ENCODE measurements at regions not wholly inside any gene's neighbourhood (a gene's known extent, or its start where the extent isn't known, plus 50 kb on each side); places are given as distances from the start of the nearest gene placed in this dataset.
"Not testable (repeated sequence)": the region's sequence is repeated elsewhere in the genome, so short reads cannot be mapped to it uniquely, and the experiment has no call there.

- H3K9me3 Mint-ChIP-seq, DNase-seq, H3K4me1 Mint-ChIP-seq, CTCF ChIA-PET, H3K4me3 Mint-ChIP-seq, H3K36me3 Mint-ChIP-seq, H3K27ac Mint-ChIP-seq, H3K27me3 Mint-ChIP-seq: not testable (repeated sequence)
Observed at GRCh38 chr21:5121849-5122248, 5399.5 kb upstream of the TPTE start.

- H3K27ac Mint-ChIP-seq, H3K36me3 Mint-ChIP-seq, H3K4me3 Mint-ChIP-seq, H3K4me1 Mint-ChIP-seq, H3K9me3 Mint-ChIP-seq, CTCF ChIA-PET, H3K27me3 Mint-ChIP-seq: not testable (repeated sequence)
- peak; percentile 87 for DNase-seq
Observed at GRCh38 chr21:5123655-5124054, 5397.7 kb upstream of the TPTE start.

DNA sequence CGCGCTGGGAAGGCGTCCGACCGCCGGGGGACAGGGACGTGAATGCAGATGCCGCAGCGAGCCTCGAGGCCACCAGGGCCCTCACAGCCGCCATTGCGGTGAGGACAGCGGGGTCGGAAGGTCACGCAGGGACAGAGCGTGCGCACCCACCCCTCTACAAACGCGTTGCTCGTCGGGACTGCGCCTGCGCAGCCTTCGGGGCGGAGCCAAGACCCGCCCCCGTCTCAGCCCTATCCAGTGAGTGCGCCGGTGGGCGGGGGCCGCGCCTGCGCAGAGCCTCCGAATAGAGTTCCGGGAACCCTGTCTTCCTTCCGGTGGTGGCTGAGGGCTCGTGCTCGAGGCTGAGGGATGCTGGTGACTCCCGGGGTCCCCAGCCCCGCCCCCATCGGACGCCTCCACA lies 5393.1 kb upstream of the TPTE start:
- H3K27me3 Mint-ChIP-seq, CTCF ChIA-PET, H3K36me3 Mint-ChIP-seq, H3K9me3 Mint-ChIP-seq, H3K4me1 Mint-ChIP-seq, H3K27ac Mint-ChIP-seq: not testable (repeated sequence)
- H3K4me3 Mint-ChIP-seq, result peak overlapping the region; percentile 57
- peak; percentile 97 for DNase-seq

GRCh38 chr21:5133824-5134223 lies 5387.6 kb upstream of the TPTE start:
- H3K9me3 Mint-ChIP-seq, H3K4me3 Mint-ChIP-seq, DNase-seq, H3K27me3 Mint-ChIP-seq, CTCF ChIA-PET, H3K4me1 Mint-ChIP-seq, H3K27ac Mint-ChIP-seq, H3K36me3 Mint-ChIP-seq: not testable (repeated sequence)

DNA sequence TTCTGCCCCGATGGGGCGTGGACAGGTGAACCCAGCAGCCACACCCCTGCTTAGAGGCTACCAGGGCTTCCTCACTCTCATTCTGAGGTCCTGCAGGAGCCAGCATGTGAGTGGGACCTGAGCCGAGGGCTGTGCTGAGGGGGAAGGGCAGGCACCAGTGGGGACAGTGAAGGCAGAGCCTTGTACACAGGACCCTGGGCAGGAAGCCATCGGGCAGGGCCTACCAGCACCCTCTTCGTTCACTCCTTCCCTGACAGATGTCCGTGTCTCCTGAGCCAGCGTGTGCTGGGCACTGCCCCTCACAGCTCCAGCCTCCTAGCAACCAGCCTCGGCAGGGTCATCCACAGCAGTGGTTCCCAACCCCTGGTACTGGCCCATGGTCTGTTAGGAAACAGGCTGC lies 5385.0 kb upstream of the TPTE start:
- H3K36me3 Mint-ChIP-seq, DNase-seq, H3K4me1 Mint-ChIP-seq, CTCF ChIA-PET, H3K27me3 Mint-ChIP-seq, H3K27ac Mint-ChIP-seq, H3K9me3 Mint-ChIP-seq, H3K4me3 Mint-ChIP-seq: not testable (repeated sequence)

- CTCF ChIA-PET, H3K27ac Mint-ChIP-seq, H3K9me3 Mint-ChIP-seq, H3K36me3 Mint-ChIP-seq, DNase-seq, H3K27me3 Mint-ChIP-seq, H3K4me1 Mint-ChIP-seq, H3K4me3 Mint-ChIP-seq: not testable (repeated sequence)
Observed at GRCh38 chr21:5137006-5137405, 5384.4 kb upstream of the TPTE start.

GRCh38 chr21:5138687-5139086 lies 5382.7 kb upstream of the TPTE start:
- H3K36me3 Mint-ChIP-seq, H3K4me3 Mint-ChIP-seq, H3K27ac Mint-ChIP-seq, H3K27me3 Mint-ChIP-seq, H3K4me1 Mint-ChIP-seq, CTCF ChIA-PET, H3K9me3 Mint-ChIP-seq, DNase-seq: not testable (repeated sequence)

GRCh38 chr21:5139528-5139927 lies 5381.9 kb upstream of the TPTE start:
- H3K4me3 Mint-ChIP-seq, H3K27ac Mint-ChIP-seq, CTCF ChIA-PET, H3K9me3 Mint-ChIP-seq, H3K36me3 Mint-ChIP-seq, DNase-seq, H3K27me3 Mint-ChIP-seq, H3K4me1 Mint-ChIP-seq: not testable (repeated sequence)

DNA sequence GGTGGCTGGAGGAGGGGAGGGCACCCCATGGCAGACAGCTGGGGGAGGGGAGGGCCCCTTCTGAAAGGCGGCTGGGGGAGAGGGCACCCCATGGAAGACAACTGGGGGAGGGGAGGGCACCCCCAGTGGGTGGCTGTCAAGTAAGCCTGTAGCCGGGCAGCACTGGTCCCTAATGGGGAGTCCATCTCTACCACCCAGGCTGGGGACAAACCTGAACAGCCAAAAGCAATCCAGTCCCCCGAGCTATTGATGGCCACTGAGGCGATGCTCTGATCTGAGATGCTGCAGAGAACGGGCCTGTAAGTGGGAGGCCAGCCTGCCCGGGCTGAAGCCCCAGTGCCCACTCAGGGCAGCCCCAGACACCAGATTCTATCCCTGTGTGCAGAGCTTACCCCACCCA lies 5378.4 kb upstream of the TPTE start:
- H3K4me3 Mint-ChIP-seq, H3K27me3 Mint-ChIP-seq, H3K4me1 Mint-ChIP-seq, H3K27ac Mint-ChIP-seq, CTCF ChIA-PET, DNase-seq, H3K9me3 Mint-ChIP-seq, H3K36me3 Mint-ChIP-seq: not testable (repeated sequence)

DNA sequence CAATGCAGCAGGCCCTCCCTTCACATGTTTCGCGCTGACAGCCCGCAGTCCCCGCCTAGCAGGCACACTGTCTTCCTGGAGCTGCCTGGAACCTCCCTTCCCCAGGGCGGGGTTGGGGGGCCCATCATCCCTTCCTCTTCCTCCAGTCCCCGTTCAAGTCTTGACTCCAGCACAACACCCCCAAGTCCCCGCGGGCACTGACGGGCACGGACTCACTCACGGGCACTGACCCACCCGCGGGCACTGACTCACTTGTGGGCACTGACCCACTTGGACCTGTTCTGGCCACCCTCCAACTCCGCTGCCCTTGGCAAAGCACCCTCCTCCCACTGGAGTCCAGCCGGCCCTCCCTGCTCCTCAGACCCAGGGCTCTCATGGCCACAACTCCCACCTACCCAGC lies 5376.7 kb upstream of the TPTE start:
- H3K9me3 Mint-ChIP-seq, H3K27me3 Mint-ChIP-seq, H3K27ac Mint-ChIP-seq, CTCF ChIA-PET, H3K4me1 Mint-ChIP-seq, H3K4me3 Mint-ChIP-seq, H3K36me3 Mint-ChIP-seq, DNase-seq: not testable (repeated sequence)

DNA sequence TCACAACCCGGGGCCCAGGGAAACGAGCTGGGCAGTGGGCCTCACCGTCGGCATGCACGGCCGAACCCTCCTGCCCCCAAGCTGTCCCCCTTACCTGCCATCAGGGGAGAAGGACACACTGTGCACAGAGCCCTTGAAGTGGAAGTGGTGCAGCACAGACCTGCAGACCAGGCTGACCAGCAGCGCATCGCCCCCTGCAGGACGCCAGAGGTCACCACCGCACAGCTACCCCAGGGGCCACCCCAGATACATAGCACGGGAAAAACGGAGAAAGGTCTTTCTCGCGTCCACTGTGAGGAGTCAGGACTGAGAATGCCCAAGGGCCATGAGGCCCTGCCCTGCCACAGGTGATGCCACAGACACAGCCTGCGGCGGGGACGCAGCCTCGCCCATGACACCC lies 5373.7 kb upstream of the TPTE start:
- H3K36me3 Mint-ChIP-seq, H3K27me3 Mint-ChIP-seq, CTCF ChIA-PET, H3K9me3 Mint-ChIP-seq, H3K4me3 Mint-ChIP-seq, H3K27ac Mint-ChIP-seq, H3K4me1 Mint-ChIP-seq: not testable (repeated sequence)
- DNase-seq, result peak; percentile 33

GRCh38 chr21:5149222-5149621 lies 5372.2 kb upstream of the TPTE start:
- H3K36me3 Mint-ChIP-seq, DNase-seq, H3K9me3 Mint-ChIP-seq, H3K27me3 Mint-ChIP-seq, H3K27ac Mint-ChIP-seq, H3K4me1 Mint-ChIP-seq, CTCF ChIA-PET, H3K4me3 Mint-ChIP-seq: not testable (repeated sequence)

DNA sequence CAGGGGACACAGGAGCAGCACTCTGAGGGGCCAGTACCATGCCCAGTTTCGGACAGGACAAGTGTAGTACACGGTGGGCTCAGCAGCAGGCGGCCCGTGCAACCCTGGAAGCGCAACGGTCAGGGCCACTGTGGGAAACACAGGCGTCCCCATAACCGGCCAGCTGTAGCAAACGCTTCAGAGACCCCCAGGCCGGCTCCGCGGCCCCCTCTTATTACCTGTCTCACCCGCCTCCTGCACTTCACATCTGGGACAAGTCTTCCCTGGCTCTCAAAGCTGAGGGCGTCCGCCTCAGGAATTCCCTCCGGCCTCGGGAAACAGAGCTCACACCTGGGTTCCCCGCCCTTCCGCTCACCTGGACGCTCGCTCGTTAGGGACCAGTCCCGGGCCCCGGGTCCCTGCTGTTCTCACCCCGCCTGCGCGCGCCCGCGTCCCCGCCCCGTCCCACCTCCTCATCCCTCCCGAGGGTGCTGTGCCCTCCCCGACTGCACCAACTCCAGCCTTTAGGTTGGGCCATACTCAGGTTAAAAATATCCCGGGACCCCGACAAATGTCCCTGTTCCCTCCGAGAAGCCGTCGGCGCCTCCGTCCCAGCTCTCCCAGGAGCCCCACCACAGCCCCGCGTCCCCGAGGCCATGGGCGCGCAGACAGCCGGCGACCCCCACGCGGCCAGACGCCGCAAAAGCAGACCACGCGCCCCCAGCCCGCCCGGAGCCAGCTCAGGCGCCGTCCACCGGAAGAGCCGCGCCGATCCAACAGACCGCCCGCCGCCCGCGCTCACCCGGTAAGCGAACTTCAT lies 5367.3 kb upstream of the TPTE start:
- DNase-seq, result peak; percentile 18

GRCh38 chr21:5154641-5154982 lies 5366.8 kb upstream of the TPTE start:
- H3K4me1 Mint-ChIP-seq, H3K9me3 Mint-ChIP-seq, H3K36me3 Mint-ChIP-seq, CTCF ChIA-PET, H3K27me3 Mint-ChIP-seq, H3K27ac Mint-ChIP-seq: not testable (repeated sequence)
- DNase-seq, result peak; percentile 86
- H3K4me3 Mint-ChIP-seq, result peak overlapping the region; percentile 28

More for the DNA sequence above, 5367.3 kb upstream of the TPTE start:
- H3K36me3 Mint-ChIP-seq, H3K27me3 Mint-ChIP-seq, H3K9me3 Mint-ChIP-seq, H3K4me3 Mint-ChIP-seq, CTCF ChIA-PET, H3K4me1 Mint-ChIP-seq, H3K27ac Mint-ChIP-seq: not testable (repeated sequence)

- H3K9me3 Mint-ChIP-seq, CTCF ChIA-PET, H3K4me1 Mint-ChIP-seq, H3K27me3 Mint-ChIP-seq, DNase-seq, H3K36me3 Mint-ChIP-seq, H3K27ac Mint-ChIP-seq, H3K4me3 Mint-ChIP-seq: not testable (repeated sequence)
Observed at GRCh38 chr21:5162693-5163574, 5358.4 kb upstream of the TPTE start.
